PC-3 (cell line): ENCODE measurements at regions not wholly inside any gene's neighbourhood (a gene's known extent, or its start where the extent isn't known, plus 50 kb on each side); places are given as distances from the start of the nearest gene placed in this dataset.
"Not testable (repeated sequence)": the region's sequence is repeated elsewhere in the genome, so short reads cannot be mapped to it uniquely, and the experiment has no call there.

Experiments
- EZH2 ChIP-seq: fragments of 300-600 bp; sonication (generic); IDR thresholded peaks from one replicate; pipeline ENCODE4 v1.6.1; 2017; ENCODE audit warnings: antibody characterized with exemption, mild to moderate bottlenecking, low read length; ENCODE audit not compliant: unreplicated experiment
- TF ChIP-seq, protein P1 (sequence below): fragments of 300-600 bp; sonication (generic); conservative IDR thresholded peaks from 2 replicates; pipeline ENCODE4 v1.5.1; 2017; ENCODE audit warnings: antibody characterized with exemption, low read depth, mild to moderate bottlenecking, low read length

DNA sequence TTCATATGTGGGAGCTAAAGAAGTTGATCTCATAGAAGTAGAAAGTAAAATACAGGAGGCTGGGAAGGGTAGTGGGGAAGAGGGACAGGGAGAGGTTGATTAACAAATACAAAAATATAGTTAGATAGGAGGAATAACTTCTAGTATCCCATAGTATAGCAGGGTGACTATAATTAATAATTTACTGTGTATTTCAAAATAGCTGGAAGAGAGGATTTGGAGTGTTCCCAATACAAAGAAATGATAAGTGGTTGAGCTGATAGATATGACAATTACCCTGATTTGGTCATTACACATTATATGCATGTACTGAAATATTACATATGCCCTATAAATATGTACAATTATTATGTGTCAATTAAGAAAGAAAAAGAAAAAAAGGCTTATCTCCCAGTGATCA, 73.5 kb upstream of the CDC42EP3 start:
- TF ChIP-seq, protein P1, sequence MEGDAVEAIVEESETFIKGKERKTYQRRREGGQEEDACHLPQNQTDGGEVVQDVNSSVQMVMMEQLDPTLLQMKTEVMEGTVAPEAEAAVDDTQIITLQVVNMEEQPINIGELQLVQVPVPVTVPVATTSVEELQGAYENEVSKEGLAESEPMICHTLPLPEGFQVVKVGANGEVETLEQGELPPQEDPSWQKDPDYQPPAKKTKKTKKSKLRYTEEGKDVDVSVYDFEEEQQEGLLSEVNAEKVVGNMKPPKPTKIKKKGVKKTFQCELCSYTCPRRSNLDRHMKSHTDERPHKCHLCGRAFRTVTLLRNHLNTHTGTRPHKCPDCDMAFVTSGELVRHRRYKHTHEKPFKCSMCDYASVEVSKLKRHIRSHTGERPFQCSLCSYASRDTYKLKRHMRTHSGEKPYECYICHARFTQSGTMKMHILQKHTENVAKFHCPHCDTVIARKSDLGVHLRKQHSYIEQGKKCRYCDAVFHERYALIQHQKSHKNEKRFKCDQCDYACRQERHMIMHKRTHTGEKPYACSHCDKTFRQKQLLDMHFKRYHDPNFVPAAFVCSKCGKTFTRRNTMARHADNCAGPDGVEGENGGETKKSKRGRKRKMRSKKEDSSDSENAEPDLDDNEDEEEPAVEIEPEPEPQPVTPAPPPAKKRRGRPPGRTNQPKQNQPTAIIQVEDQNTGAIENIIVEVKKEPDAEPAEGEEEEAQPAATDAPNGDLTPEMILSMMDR, result not testable (repeated sequence)
- TF ChIP-seq EZH2, result not testable (repeated sequence)
